ENCODE measurements at regions not wholly inside any gene's neighbourhood (a gene's known extent, or its start where the extent isn't known, plus 50 kb on each side); places are given as distances from the start of the nearest gene placed in this dataset.

- no peak for TF ChIP-seq CTCF (IDR thresholded peaks at IDR 0.05)
- TF ChIP-seq POLR2AphosphoS5 (IDR thresholded peaks at IDR 0.05): no peak
- TF ChIP-seq POLR2A (IDR thresholded peaks at IDR 0.05): no peak
These were observed 468.7 kb upstream of the FLRT2 start for GRCh38 chr14:85061256-85061655.

All from transverse colon (tissue), 4 donors.